ENCODE measurements at regions not wholly inside any gene's neighbourhood (a gene's known extent, or its start where the extent isn't known, plus 50 kb on each side); places are given as distances from the start of the nearest gene placed in this dataset.

- Mint-ChIP-seq H3K4me3 (ENCODE audit: unreplicated experiment) (no peak overlapping the region), H3K4me1 (ENCODE audit: low read depth, unreplicated experiment) (no peaks in the 10 kb centered on the region), H3K36me3 (ENCODE audit: insufficient read depth, unreplicated experiment) (no peaks in the 10 kb centered on the region), H3K27me3 (ENCODE audit: insufficient read depth, unreplicated experiment) (no peaks in the 10 kb centered on the region), H3K9me3 (ENCODE audit: unreplicated experiment) (peaks cover 11% of the 10 kb centered on the region), H3K27ac (ENCODE audit: unreplicated experiment) (no peak overlapping the region)
- H3K4me3 ChIP-seq (ENCODE audit: low read depth, low read length) = no peak overlapping the region
- no peaks in the 10 kb centered on the region for H3K36me3 ChIP-seq (ENCODE audit: control insufficient read depth, insufficient read depth, low read length)
- no peak for DNase-seq
- TF ChIP-seq, protein P1, sequence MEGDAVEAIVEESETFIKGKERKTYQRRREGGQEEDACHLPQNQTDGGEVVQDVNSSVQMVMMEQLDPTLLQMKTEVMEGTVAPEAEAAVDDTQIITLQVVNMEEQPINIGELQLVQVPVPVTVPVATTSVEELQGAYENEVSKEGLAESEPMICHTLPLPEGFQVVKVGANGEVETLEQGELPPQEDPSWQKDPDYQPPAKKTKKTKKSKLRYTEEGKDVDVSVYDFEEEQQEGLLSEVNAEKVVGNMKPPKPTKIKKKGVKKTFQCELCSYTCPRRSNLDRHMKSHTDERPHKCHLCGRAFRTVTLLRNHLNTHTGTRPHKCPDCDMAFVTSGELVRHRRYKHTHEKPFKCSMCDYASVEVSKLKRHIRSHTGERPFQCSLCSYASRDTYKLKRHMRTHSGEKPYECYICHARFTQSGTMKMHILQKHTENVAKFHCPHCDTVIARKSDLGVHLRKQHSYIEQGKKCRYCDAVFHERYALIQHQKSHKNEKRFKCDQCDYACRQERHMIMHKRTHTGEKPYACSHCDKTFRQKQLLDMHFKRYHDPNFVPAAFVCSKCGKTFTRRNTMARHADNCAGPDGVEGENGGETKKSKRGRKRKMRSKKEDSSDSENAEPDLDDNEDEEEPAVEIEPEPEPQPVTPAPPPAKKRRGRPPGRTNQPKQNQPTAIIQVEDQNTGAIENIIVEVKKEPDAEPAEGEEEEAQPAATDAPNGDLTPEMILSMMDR (IDR thresholded peaks at IDR 0.05; ENCODE audit: insufficient read depth in 1 of 2, low read depth in 1 of 2, low read length in 1 of 2, severe bottlenecking in 1 of 2, unreplicated experiment in 1 of 2) = no peak
- POLR2A ChIA-PET = no interaction called here
- intact Hi-C loops (cut with micrococcal nuclease; ENCODE audit: unreplicated experiment) = no loop called here
- H3K4me1 ChIP-seq = no peaks in the 10 kb centered on the region
- no peaks in the 10 kb centered on the region for H3K9me3 ChIP-seq
- CTCF ChIA-PET = no interaction called here
- no peaks in the 10 kb centered on the region for H3K27me3 ChIP-seq (replicated peaks; ENCODE audit: control insufficient read depth, insufficient read depth, low read length)
- no TSS peak for BruUV-seq (replicated peaks)
These were observed 429.5 kb downstream of the NPHP4 start for GRCh38 chr1:5562769-5563168.

DNA sequence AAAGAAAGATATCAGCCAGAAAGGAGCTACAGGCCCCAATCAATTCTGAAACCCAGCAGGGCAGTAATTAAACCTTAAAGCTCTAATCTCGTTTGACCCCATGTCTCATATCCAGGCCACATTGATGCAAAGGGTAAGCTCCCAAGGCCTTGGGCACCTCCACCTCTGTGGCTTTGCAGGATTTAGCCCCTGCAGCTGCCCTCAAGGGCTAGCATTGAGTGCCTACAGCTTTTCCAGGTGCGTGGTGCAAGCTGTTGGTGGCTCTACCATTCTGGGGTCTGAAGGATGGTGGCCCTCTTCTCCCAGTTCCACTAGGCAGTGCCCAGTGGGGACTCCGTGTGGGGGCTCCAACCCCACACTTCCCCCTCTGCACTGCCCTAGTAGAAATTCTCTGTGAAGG is 429.9 kb downstream of the NPHP4 start:
- Mint-ChIP-seq H3K4me1 (ENCODE audit: low read depth, unreplicated experiment) (no peaks in the 10 kb centered on the region), H3K9me3 (ENCODE audit: unreplicated experiment) (peaks cover 11% of the 10 kb centered on the region), H3K4me3 (ENCODE audit: unreplicated experiment) (no peak overlapping the region), H3K36me3 (ENCODE audit: insufficient read depth, unreplicated experiment) (no peaks in the 10 kb centered on the region), H3K27me3 (ENCODE audit: insufficient read depth, unreplicated experiment) (no peaks in the 10 kb centered on the region), H3K27ac (ENCODE audit: unreplicated experiment) (no peak overlapping the region)
- DNase-seq = no peak
- intact Hi-C loops (cut with micrococcal nuclease; ENCODE audit: unreplicated experiment) = no loop called here
- CTCF ChIA-PET = no interaction called here
- no TSS peak for BruUV-seq (replicated peaks)
- Histone ChIP-seq H3K9me3 (no peaks in the 10 kb centered on the region), H3K27me3 (replicated peaks; ENCODE audit: control insufficient read depth, insufficient read depth, low read length) (no peaks in the 10 kb centered on the region), H3K4me3 (ENCODE audit: low read depth, low read length) (no peak overlapping the region), H3K36me3 (ENCODE audit: control insufficient read depth, insufficient read depth, low read length) (no peaks in the 10 kb centered on the region), H3K4me1 (no peaks in the 10 kb centered on the region)
- TF ChIP-seq, protein P1 (IDR thresholded peaks at IDR 0.05; ENCODE audit: insufficient read depth in 1 of 2, low read depth in 1 of 2, low read length in 1 of 2, severe bottlenecking in 1 of 2, unreplicated experiment in 1 of 2) = no peak
- POLR2A ChIA-PET = no interaction called here

DNA sequence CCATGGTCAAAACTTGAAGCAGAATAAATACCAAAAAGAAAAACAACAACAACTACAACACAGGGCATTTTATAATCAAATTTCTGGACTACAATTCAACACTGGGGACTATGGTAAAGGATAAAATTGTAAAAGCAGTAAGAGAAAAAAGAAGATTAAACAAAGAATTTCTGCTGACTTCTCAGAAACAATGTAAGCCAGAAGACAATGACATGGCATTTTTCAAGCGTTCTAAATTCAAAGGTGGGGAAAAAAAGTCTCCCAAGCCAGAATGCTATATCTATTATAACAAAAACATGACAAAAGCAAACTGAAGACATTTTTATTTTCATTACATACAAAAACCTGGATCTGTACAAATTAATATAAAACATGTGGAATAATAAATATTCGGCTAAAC is 433.1 kb downstream of the NPHP4 start:
- intact Hi-C loops (cut with micrococcal nuclease; ENCODE audit: unreplicated experiment) = no loop called here
- Mint-ChIP-seq H3K27me3 (ENCODE audit: insufficient read depth, unreplicated experiment) (peaks cover 4% of the 10 kb centered on the region), H3K4me3 (ENCODE audit: unreplicated experiment) (no peak overlapping the region), H3K9me3 (ENCODE audit: unreplicated experiment) (peaks cover 11% of the 10 kb centered on the region), H3K4me1 (ENCODE audit: low read depth, unreplicated experiment) (no peaks in the 10 kb centered on the region), H3K36me3 (ENCODE audit: insufficient read depth, unreplicated experiment) (peaks cover 4% of the 10 kb centered on the region), H3K27ac (ENCODE audit: unreplicated experiment) (no peak overlapping the region)
- no peaks in the 10 kb centered on the region for H3K27me3 ChIP-seq (replicated peaks; ENCODE audit: control insufficient read depth, insufficient read depth, low read length)
- TF ChIP-seq, protein P1 (IDR thresholded peaks at IDR 0.05; ENCODE audit: insufficient read depth in 1 of 2, low read depth in 1 of 2, low read length in 1 of 2, severe bottlenecking in 1 of 2, unreplicated experiment in 1 of 2) = no peak
- no peak overlapping the region for H3K4me3 ChIP-seq (ENCODE audit: low read depth, low read length)
- POLR2A ChIA-PET = no interaction called here
- H3K36me3 ChIP-seq (ENCODE audit: control insufficient read depth, insufficient read depth, low read length) = no peaks in the 10 kb centered on the region
- H3K4me1 ChIP-seq = no peaks in the 10 kb centered on the region
- BruUV-seq (replicated peaks) = no TSS peak
- no peak for DNase-seq
- CTCF ChIA-PET = no interaction called here
- H3K9me3 ChIP-seq = no peaks in the 10 kb centered on the region

Data from Caco-2 (cell line).